HG02981 (cell line): ENCODE measurements at regions not wholly inside any gene's neighbourhood (a gene's known extent, or its start where the extent isn't known, plus 50 kb on each side); places are given as distances from the start of the nearest gene placed in this dataset.

ENCODE experiments used
- ATAC-seq: cut with Tn5 transposase; IDR thresholded peaks from one replicate; pipeline ENCODE4 v1.9.1; 2021; ENCODE audit warnings: mild to moderate bottlenecking, moderate library complexity; ENCODE audit not compliant: unreplicated experiment

GRCh38 chr2:149954981-149955600 is 367.5 kb upstream of the MMADHC start:
- ATAC-seq = no peak

DNA sequence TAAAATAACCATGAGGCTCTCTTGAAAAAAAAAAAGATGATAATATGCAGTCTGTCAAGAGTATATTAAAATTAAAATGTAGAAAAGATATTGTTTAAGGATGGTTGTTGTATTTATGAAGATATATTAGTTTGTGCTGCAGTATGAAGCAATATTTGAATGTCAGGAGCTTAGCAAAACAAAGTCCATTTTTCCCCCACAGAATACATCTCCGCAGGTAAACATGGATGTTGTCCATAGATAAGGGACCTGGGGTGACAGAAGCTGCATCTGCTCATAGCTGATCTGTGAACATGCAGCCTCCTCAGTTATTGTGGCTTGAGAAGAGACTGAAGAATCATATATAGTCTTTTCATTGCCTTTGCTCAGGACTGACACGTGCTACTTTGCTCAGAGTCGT is 366.1 kb upstream of the MMADHC start:
- no peak for ATAC-seq

GRCh38 chr2:149931486-149931885 is 343.9 kb upstream of the MMADHC start:
- ATAC-seq = no peak

DNA sequence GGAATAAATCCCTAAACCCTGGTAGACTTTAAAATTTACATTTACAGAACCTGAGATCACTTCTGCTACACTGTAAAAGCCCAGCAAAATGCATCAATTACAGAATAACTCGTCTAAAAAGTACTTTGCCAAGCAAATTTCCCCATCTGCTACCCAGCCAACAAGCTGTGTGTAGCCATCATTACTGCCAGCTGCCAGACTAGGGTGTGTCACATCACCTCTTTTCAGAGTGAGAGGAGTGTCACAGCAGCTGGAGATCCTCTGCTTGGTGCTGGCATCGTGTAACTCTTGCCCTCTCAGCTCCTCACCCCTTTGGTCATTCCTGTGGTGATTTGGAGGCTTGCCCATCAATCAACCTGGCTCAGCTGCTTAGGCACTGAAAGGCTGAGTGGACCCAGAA is 340.4 kb upstream of the MMADHC start:
- no peak for ATAC-seq

DNA sequence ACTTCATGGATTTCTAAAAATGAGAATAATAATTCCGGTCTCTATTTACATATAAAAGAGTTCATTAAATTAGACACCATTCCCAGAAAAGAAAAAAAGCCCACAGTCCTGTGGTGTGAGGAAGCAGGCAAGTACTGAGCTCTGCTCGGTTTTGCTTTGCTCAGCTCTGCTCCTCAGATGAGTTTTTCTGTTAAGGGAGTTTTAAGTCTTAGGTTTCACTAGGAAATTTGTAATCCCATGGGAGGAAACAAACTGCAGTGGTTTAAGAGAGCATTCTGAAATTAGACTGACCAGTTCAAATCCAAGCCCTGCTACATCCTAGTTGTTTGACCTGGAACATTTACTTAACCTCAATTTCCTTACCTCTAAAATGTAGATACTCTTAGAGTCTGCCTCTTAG is 338.6 kb upstream of the MMADHC start:
- ATAC-seq = no peak

DNA sequence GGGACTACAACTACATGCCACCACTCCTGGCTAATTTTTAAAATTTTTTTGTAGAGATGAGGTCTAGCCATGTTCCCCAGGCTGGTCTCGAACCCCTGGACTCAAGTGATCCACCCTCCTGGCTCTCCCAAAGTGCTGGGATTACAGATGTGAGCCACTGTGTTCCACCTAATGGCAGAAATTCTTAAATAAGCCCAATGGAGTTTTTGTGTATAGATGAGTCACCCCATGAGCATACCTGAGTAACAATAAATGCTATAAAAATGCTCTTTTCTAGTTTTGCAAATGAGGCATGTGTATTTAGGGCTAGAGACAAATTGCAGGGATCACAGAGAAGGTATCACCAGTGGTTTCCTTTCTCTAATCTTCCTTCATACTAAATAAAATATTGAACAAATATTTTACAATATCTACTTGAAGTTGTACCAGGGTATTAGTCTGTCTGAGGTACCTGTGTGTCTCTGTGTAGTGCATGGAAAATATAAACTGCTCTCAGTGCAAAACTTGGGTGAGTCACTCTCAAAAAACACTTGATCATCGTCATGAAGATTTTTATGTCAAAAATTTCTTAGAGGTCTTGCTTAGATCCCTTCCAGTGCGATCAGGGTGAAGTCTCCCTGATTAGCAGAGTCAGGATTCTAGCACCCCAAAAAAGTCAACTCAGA is 337.1 kb upstream of the MMADHC start:
- no peak for ATAC-seq

- no peak for ATAC-seq
Observed at GRCh38 chr2:149924028-149924427, 336.5 kb upstream of the MMADHC start.

DNA sequence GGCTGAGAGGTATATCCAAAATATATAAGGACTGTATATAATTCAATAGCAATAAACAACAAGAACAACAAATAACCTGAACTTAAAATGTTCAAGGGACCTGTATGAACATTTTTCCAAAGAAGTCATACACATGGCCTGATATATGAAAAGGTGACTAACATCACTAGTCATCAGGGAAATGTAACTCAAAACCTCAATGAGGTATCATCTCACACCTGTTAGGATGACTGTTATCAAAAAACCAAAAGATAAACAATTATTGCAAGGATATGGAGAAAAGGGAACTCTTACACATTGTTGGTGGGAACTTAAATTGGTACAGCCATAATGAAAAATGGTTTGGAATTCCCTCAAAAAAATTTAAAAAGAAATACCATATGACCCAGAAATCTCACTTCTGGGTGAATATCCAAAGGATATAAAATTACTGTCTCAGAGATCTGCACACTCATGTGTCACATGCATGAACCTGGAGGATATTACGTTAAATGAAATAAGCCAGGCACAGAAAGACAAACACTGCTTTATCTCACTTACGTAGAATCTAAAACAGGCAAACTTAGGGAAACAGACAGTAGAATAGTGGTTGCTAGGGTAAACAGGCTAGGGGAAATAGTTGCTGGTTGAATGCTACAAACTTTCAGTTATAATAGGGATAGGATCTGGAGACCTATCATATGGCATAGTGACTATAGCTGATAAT is 334.5 kb upstream of the MMADHC start:
- no peak for ATAC-seq

DNA sequence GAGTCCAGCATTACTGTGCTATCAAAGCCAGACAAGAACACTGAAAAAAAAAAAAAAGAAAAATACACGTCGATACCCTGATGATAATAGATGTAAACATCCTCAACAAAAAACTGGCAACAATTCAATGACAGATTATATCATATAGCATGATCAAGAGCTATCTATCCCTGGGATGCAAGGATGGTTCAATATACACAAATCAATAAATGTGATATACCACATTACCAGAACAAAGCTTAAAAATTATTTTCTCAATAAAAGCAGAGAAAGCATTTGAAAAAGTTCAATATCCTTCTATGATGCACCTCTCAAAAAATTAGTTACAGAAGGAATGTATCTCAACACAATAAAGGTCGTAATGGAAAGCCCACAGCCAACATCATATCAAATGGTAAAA is 332.8 kb upstream of the MMADHC start:
- no peak for ATAC-seq

DNA sequence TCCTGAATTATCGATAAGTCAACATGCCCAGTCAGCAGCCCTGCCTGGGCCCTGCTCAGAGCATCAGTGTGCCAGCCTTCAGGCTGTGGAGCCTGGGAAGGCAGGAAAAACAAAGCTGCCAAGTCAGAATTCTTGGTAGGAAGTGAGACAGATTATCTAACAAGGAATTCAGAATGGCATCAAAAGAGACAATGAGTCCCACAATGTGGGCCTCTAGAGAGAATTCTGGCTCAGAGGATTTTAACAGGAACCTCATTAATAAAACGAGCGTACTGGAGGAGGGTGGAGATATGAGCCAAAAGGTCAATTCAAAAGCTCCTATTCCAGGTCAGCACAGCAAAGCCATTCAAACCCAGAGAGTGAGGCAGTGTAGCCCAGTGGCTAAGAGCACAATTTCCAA is 327.6 kb upstream of the MMADHC start:
- no peak for ATAC-seq

- no peak for ATAC-seq
Observed at GRCh38 chr2:149908726-149909683, 321.4 kb upstream of the MMADHC start.

DNA sequence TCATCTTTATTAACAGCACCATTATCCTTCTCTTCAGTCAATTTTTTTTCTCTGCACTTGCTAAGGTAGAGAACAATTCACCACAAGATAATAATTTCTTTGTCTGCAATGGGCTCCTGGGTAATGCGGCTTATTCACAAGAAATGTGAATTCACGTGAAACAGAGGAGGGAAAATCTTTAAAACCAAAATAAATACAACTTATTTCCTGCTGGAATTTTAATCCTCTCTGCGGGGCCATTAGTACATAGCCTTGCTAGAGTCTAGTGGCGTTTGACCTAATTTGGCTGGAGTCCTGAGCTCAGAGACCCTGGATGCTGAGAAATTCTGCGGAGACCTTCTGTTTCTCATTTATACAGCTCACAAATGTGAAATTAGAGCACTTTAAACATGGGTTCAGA is 319.3 kb upstream of the MMADHC start:
- ATAC-seq = no peak

DNA sequence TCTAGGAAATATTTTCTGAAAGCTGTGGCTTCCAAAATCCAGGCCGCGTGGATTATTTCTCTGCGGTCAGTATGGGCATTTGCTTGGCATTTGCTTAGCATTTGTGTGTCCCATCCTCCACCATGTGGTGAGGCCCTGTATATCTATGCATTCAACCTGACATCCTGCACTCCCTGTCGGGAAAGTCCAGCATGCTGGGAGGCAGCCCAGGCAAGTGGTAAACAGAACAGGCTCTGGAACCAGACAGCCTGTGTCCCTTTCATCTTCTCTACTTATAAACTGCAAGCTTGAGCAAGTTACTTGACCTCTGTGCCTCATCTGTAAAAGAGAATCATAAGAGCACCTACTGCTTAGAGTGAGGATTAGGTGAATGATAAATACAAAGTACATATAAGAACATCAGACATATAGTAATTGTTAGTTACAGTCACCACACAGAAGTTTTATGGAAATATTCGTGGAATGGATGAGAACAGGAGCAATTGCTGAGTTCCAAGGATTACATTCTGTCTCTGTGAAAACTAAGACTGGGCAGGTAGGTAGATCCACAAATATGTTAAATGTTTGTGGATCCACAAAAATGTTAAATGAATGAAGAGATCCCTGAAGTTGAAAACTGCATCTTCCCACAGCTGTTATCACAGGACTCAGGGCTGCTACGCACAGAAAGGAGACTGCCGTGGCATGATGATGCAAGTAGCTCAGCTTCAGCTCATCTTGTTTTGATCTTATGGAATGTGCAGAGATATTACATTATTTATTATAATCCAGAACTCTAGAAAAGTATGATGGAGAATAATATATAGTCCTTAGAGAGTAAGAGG is 317.0 kb upstream of the MMADHC start:
- no peak for ATAC-seq

DNA sequence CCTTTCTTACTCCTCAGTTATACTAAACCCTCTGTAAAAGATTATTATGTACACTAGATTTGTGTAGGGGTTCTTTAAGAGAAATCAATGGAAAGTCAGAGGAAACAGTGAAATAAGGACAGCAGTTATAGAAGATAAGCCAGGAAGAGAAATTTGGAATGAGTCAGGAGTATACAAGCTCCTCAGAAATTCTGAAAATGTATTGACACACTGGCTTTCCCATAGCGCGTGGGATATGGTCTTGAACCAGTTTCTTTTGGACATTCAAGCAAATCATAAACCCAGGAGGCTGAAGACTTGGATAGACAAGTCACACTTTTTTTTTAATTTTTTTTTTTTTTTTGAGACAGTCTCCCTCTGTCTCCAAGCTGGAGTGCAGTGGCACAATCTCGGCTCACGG is 316.1 kb upstream of the MMADHC start:
- no peak for ATAC-seq

DNA sequence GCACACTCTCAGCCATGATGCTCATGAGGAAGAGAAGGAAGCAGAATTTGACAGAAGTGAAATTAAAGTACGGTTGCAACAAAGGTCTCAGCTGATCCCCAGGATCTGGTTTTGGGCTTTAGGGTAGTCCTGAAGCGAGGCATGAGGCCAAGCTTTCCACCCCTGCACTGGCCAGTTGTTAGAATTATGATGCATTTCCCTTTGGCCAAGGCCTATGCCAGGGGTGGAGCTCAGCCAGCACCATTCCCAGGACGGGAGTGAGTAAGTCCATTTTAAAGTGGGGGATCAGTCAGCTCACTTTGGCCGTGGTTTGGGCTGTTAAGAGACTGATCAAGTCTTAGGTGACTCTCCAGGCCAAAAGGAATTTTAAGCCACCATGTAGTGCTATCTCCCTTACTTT is 314.5 kb upstream of the MMADHC start:
- ATAC-seq = no peak

DNA sequence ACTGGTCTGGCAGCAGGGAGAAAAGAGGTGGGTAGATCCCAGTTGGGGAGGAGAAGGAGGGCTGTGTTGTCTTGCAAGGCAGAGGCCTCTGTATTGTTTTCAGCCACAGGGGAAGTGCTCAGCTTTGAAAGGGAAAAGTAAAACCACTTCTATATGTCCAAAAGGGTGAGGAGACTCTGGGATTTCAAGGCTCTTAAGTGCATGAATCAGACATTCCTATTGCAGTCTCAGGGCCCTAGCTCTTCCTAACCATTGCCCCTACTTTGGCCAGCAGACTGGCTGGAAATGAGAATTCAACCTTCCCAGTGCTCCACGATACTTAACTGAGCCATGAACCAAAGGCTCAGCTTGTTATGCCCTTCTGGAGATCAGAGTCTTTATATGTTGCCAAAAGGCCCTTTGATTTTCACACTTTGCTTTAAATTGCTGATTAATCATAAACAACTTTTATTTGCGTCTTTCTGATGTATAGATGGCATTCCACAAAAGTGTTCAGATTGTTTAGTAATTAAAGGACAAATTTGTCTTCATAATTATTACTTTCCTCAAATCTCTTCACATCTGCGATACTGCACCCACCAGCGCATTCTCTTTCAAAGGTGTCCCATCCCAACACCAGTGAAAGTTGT is 313.8 kb upstream of the MMADHC start:
- no peak for ATAC-seq

GRCh38 chr2:149899390-149899789 is 311.8 kb upstream of the MMADHC start:
- ATAC-seq = no peak

DNA sequence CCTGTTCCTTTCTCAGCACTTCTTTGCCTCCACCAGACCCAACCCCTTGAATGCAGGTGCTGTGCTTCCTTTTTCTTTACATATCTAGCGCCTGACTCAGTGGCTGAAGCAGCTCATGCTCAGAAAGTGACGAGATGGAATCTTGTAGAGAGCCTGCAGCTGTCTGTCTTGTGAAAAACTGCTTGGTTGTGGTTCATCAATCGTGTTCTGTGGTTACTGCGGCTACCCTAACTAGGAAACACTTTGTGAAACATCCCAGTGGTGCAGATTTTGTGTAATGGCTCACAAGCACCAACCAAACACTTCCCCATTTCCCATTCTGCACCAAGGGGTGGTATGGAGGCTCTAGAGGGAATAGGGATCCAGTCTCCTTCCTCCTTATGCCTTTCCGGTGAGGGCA is 307.2 kb upstream of the MMADHC start:
- no peak for ATAC-seq

DNA sequence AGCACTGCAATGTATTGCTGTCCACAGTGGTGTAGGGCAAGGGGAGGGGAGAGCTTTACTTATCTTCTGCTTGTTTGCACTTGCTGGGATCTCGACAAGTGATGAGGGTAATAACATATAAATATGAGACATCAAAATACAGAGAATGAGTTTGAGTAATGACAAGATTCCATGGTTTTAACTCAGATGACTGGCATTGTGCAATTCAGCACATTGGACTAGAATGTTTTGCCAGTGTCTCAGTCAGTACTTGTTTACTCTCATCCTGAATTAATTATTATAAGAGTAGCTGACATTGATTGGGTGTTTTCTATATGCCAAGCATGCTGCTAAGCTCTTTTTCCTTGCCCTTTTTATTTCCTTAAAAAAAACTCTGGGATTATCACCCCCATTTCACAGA is 306.7 kb upstream of the MMADHC start:
- ATAC-seq = no peak

DNA sequence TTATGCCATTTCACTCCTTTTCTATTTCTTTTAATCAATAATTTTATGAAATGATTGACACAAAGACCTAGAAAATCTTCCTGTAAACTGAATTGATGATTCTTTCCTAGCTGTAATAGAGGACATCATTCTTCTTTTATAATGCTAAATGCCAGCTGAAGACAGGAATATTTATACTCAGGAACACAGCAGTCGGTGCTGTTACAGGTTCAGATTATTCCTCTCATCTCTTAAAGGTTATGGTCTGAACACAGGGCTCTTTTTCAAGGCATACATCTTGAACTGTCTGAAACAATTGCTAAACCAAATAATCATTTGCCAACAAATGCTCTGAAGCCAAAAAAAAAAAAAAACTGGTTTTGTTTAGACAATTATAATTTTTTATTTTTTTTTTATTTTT is 305.0 kb upstream of the MMADHC start:
- ATAC-seq = no peak
